ENCODE measurements at regions not wholly inside any gene's neighbourhood (a gene's known extent, or its start where the extent isn't known, plus 50 kb on each side); places are given as distances from the start of the nearest gene placed in this dataset.

- Histone ChIP-seq H4K20me1 (ENCODE audit: insufficient read depth, poor library complexity, severe bottlenecking) (no peaks in the 10 kb centered on the region), H2AFZ (no peak overlapping the region), H3K9me3 (ENCODE audit: low read depth) (no peaks in the 10 kb centered on the region), H3K4me1 (ENCODE audit: insufficient read depth) (no peaks in the 10 kb centered on the region), H3K27ac (no peak overlapping the region), H3K36me3 (replicated peaks; ENCODE audit: insufficient read depth, low read depth) (no peaks in the 10 kb centered on the region), H3K27me3 (no peaks in the 10 kb centered on the region), H3K79me2 (no peaks in the 10 kb centered on the region), H3K9me2 (replicated peaks; ENCODE audit: insufficient read depth) (no peaks in the 10 kb centered on the region), H3K4me2 (no peak overlapping the region), H3K4me3 (no peak overlapping the region)
- WGBS (ENCODE audit: low lambda C conversion rate, missing lambda C conversion rate), result 97% methylated on average over 20 of the region's 20 CpGs
- DNase-seq (ENCODE audit: low spot score), result no peak
- TF ChIP-seq, protein P1, sequence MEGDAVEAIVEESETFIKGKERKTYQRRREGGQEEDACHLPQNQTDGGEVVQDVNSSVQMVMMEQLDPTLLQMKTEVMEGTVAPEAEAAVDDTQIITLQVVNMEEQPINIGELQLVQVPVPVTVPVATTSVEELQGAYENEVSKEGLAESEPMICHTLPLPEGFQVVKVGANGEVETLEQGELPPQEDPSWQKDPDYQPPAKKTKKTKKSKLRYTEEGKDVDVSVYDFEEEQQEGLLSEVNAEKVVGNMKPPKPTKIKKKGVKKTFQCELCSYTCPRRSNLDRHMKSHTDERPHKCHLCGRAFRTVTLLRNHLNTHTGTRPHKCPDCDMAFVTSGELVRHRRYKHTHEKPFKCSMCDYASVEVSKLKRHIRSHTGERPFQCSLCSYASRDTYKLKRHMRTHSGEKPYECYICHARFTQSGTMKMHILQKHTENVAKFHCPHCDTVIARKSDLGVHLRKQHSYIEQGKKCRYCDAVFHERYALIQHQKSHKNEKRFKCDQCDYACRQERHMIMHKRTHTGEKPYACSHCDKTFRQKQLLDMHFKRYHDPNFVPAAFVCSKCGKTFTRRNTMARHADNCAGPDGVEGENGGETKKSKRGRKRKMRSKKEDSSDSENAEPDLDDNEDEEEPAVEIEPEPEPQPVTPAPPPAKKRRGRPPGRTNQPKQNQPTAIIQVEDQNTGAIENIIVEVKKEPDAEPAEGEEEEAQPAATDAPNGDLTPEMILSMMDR (IDR thresholded peaks at IDR 0.05; ENCODE audit: poor library complexity), result no peak
- TF ChIP-seq EZH2phosphoT487 (IDR thresholded peaks at IDR 0.05; ENCODE audit: low read depth, severe bottlenecking, unreplicated experiment), result no peak
- no peak for TF ChIP-seq EZH2 (IDR thresholded peaks at IDR 0.05; ENCODE audit: borderline replicate concordance)
These were observed 177.8 kb downstream of the KIF26A start for GRCh38 chr14:104316121-104316722.

DNA sequence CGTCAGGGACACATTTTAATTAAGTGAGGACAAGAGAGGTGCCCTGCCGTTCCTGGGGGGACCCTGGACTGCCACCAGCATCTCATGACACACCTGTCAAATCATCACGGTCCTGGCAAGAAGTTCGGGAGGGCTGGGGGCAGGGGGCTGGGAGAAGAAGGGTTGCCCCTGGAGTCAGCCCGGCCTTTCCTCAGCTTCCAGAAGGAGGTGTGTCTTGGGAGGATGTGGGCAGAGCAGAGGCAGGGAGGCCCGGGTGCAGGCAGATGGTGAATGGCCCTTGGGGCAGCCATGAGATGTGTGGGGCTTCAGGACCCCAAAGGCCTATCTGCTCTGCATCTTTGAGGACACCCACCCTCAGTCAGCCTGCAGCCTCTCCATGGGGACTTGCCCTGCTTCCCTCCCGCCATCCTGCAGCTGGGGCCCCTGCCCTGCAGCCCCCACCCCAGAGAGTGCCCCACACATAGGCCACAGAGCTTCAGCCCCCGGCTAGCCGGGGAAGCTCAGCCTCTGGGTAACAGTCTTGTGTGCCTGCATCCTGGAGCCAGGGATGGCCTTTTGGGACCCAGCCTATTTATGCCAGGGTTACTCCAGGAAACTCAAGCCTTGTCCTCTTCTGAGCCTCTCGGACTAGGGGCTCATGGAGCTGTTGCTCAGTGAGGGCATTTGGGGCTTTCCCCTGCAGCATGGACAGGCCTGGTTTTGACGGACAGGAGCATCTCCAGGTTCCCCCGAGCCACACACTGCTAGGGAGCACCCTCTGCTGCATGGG lies 178.5 kb downstream of the KIF26A start:
- no peaks in the 10 kb centered on the region for H4K20me1 ChIP-seq (ENCODE audit: insufficient read depth, poor library complexity, severe bottlenecking)
- H3K27ac ChIP-seq, result no peak overlapping the region
- no peaks in the 10 kb centered on the region for H3K27me3 ChIP-seq
- no peaks in the 10 kb centered on the region for H3K9me3 ChIP-seq (ENCODE audit: low read depth)
- WGBS (ENCODE audit: low lambda C conversion rate, missing lambda C conversion rate), result 94% methylated on average over 12 of the region's 12 CpGs
- H2AFZ ChIP-seq, result no peak overlapping the region
- no peaks in the 10 kb centered on the region for H3K79me2 ChIP-seq
- no peaks in the 10 kb centered on the region for H3K9me2 ChIP-seq (replicated peaks; ENCODE audit: insufficient read depth)
- no peak overlapping the region for H3K4me3 ChIP-seq
- no peaks in the 10 kb centered on the region for H3K4me1 ChIP-seq (ENCODE audit: insufficient read depth)
- TF ChIP-seq, protein P1 (IDR thresholded peaks at IDR 0.05; ENCODE audit: poor library complexity), result no peak
- no peak for TF ChIP-seq EZH2phosphoT487 (IDR thresholded peaks at IDR 0.05; ENCODE audit: low read depth, severe bottlenecking, unreplicated experiment)
- TF ChIP-seq EZH2 (IDR thresholded peaks at IDR 0.05; ENCODE audit: borderline replicate concordance), result no peak
- H3K36me3 ChIP-seq (replicated peaks; ENCODE audit: insufficient read depth, low read depth), result no peaks in the 10 kb centered on the region
- DNase-seq (ENCODE audit: low spot score), result no peak
- no peak overlapping the region for H3K4me2 ChIP-seq

- H4K20me1 ChIP-seq (ENCODE audit: insufficient read depth, poor library complexity, severe bottlenecking), result no peaks in the 10 kb centered on the region
- H3K27me3 ChIP-seq, result no peaks in the 10 kb centered on the region
- H3K36me3 ChIP-seq (replicated peaks; ENCODE audit: insufficient read depth, low read depth), result no peaks in the 10 kb centered on the region
- H3K9me2 ChIP-seq (replicated peaks; ENCODE audit: insufficient read depth), result no peaks in the 10 kb centered on the region
- no peak for DNase-seq (ENCODE audit: low spot score)
- H3K9me3 ChIP-seq (ENCODE audit: low read depth), result no peaks in the 10 kb centered on the region
- no peak overlapping the region for H2AFZ ChIP-seq
- no peaks in the 10 kb centered on the region for H3K79me2 ChIP-seq
- TF ChIP-seq EZH2 (IDR thresholded peaks at IDR 0.05; ENCODE audit: borderline replicate concordance) (no peak), EZH2phosphoT487 (IDR thresholded peaks at IDR 0.05; ENCODE audit: low read depth, severe bottlenecking, unreplicated experiment) (no peak)
- TF ChIP-seq, protein P1 (IDR thresholded peaks at IDR 0.05; ENCODE audit: poor library complexity), result no peak
- H3K4me2 ChIP-seq, result no peak overlapping the region
- H3K4me3 ChIP-seq, result no peak overlapping the region
- WGBS (ENCODE audit: low lambda C conversion rate, missing lambda C conversion rate), result 91% methylated on average over 18 of the region's 18 CpGs
- H3K4me1 ChIP-seq (ENCODE audit: insufficient read depth), result no peaks in the 10 kb centered on the region
- H3K27ac ChIP-seq, result no peak overlapping the region
These were observed 179.1 kb downstream of the KIF26A start for GRCh38 chr14:104317492-104317805.
